CD14-positive monocyte (primary cell): ENCODE measurements at regions not wholly inside any gene's neighbourhood (a gene's known extent, or its start where the extent isn't known, plus 50 kb on each side); places are given as distances from the start of the nearest gene placed in this dataset.

Experiments
- DNase-seq, 3 donors: peaks; one replicate each; pipeline ENCODE4 v3.0.0-alpha.2; 2011 to 2022
- H2AFZ ChIP-seq: 2 replicates; pipeline ENCODE4 v1.6.0; 2012; ENCODE audit warnings: mild to moderate bottlenecking, low read depth, low read length, inconsistent platforms; ENCODE audit not compliant: insufficient read depth, poor library complexity, severe bottlenecking
- H3K27ac ChIP-seq, 2 donors: 1 replicate in 1 of 2; 2 replicates in 1 of 2; pipeline ENCODE4 v1.5.1; 2012 to 2013; ENCODE audit warnings: low read length in 2 of 2, control low read depth in 1 of 2, inconsistent platforms in 1 of 2, low read depth in 1 of 2, mild to moderate bottlenecking in 1 of 2
- H3K27me3 ChIP-seq, 2 donors: one replicate each; pipeline versions ENCODE4 v1.6.0 to v1.6.1; 2011 to 2013; ENCODE audit warnings: low read length in 2 of 2; ENCODE audit not compliant: control insufficient read depth in 2 of 2, insufficient read depth in 2 of 2
- H3K36me3 ChIP-seq, 2 donors: replicated peaks in 1 of 2; 1 replicate in 1 of 2; 2 replicates in 1 of 2; pipeline versions ENCODE4 v1.5.1 to v1.6.1; 2012 to 2013; ENCODE audit warnings: low read length in 2 of 2, control low read depth in 1 of 2, inconsistent platforms in 1 of 2, mild to moderate bottlenecking in 1 of 2; ENCODE audit not compliant: insufficient read depth in 2 of 2, control insufficient read depth in 1 of 2
- H3K4me1 ChIP-seq, 2 donors: 1 replicate in 1 of 2; 2 replicates in 1 of 2; pipeline versions ENCODE4 v1.5.1 to v1.6.1; 2012 to 2013; ENCODE audit warnings: low read length in 2 of 2, control low read depth in 1 of 2, inconsistent platforms in 1 of 2, mild to moderate bottlenecking in 1 of 2, moderate library complexity in 1 of 2; ENCODE audit not compliant: insufficient read depth in 2 of 2, control insufficient read depth in 1 of 2
- H3K4me2 ChIP-seq: replicated peaks from 2 replicates; pipeline ENCODE3; 2012; ENCODE audit warnings: low read length, moderate library complexity, mild to moderate bottlenecking; ENCODE audit not compliant: poor library complexity, severe bottlenecking; ENCODE audit errors: extremely low read depth
- H3K4me3 ChIP-seq, 3 experiments: fragments of 200-600 bp in 1 of 3; sonication (generic) in 1 of 3; replicated peaks in 1 of 3; 1 replicate in 2 of 3; 2 replicates in 1 of 3; pipeline ENCODE4 v1.5.1; 2011 to 2013; ENCODE audit warnings: low read length in 3 of 3, mild to moderate bottlenecking in 3 of 3, control low read depth in 2 of 3, low read depth in 2 of 3, inconsistent platforms in 1 of 3, moderate library complexity in 1 of 3
- H3K79me2 ChIP-seq: 2 replicates; pipeline ENCODE4 v1.6.0; 2012; ENCODE audit warnings: mild to moderate bottlenecking, control low read depth, inconsistent platforms, low read length, moderate library complexity; ENCODE audit not compliant: insufficient read depth
- H3K9ac ChIP-seq: 2 replicates; pipeline ENCODE4 v1.6.0; 2017; ENCODE audit warnings: low read length, mild to moderate bottlenecking; ENCODE audit not compliant: insufficient read depth, poor library complexity, severe bottlenecking
- H3K9me3 ChIP-seq, 2 donors: replicated peaks in 1 of 2; 1 replicate in 1 of 2; 2 replicates in 1 of 2; pipeline versions ENCODE4 v1.5.1 to v1.6.1; 2012 to 2013; ENCODE audit warnings: low read length in 2 of 2, control low read depth in 1 of 2; ENCODE audit not compliant: control insufficient read depth in 1 of 2, insufficient read depth in 1 of 2
- H4K20me1 ChIP-seq: 2 replicates; pipeline ENCODE4 v1.6.0; 2012; ENCODE audit warnings: mild to moderate bottlenecking, low read length, control low read depth, moderate library complexity; ENCODE audit not compliant: insufficient read depth
- H3K27ac Mint-ChIP-seq, 7 donors: one replicate each; pipeline ENCODE4 v1.8.0; 2020; ENCODE audit warnings: mild to moderate bottlenecking in 7 of 7, mixed read lengths in 7 of 7, moderate library complexity in 6 of 7, inconsistent platforms in 2 of 7
- H3K27me3 Mint-ChIP-seq, 3 donors: one replicate each; pipeline ENCODE4 v1.8.0; 2021 to 2022; ENCODE audit warnings: low read depth in 3 of 3, mild to moderate bottlenecking in 3 of 3, mixed read lengths in 3 of 3, moderate library complexity in 3 of 3, inconsistent platforms in 1 of 3
- H3K36me3 Mint-ChIP-seq, 2 donors: one replicate each; pipeline ENCODE4 v1.8.0; 2020; ENCODE audit warnings: mixed read lengths in 2 of 2, inconsistent platforms in 1 of 2, mild to moderate bottlenecking in 1 of 2
- H3K4me1 Mint-ChIP-seq: one replicate; pipeline ENCODE4 v1.8.0; 2020; ENCODE audit warnings: mild to moderate bottlenecking, mixed read lengths
- H3K4me3 Mint-ChIP-seq, 2 donors: one replicate each; pipeline ENCODE4 v1.8.0; 2020; ENCODE audit warnings: mild to moderate bottlenecking in 2 of 2, mixed read lengths in 2 of 2, moderate library complexity in 1 of 2
- H3K9me3 Mint-ChIP-seq, 7 donors: one replicate each; pipeline ENCODE4 v1.8.0; 2020 to 2022; ENCODE audit warnings: mixed read lengths in 7 of 7, mild to moderate bottlenecking in 6 of 7, moderate library complexity in 6 of 7, inconsistent platforms in 2 of 7
- WGBS: methylation state at CpG from one replicate; pipeline ENCODE4 v1.1.5; 2013; ENCODE audit warnings: missing lambda C conversion rate; ENCODE audit not compliant: insufficient coverage; 5-methylcytosine and 5-hydroxymethylcytosine counted together
- intact Hi-C, 2 donors: fragments of 100-400 bp; cut with micrococcal nuclease; formaldehyde crosslinking; loops; one replicate each; pipeline versions ENCODE4 v1.15.0 to v1.15.1; 2023
- TF ChIP-seq, protein P1 (sequence below): fragments of 200-600 bp; IDR thresholded peaks from one replicate; pipeline ENCODE4 v1.8.0; 2022; ENCODE audit warnings: antibody characterized with exemption, mild to moderate bottlenecking

DNA sequence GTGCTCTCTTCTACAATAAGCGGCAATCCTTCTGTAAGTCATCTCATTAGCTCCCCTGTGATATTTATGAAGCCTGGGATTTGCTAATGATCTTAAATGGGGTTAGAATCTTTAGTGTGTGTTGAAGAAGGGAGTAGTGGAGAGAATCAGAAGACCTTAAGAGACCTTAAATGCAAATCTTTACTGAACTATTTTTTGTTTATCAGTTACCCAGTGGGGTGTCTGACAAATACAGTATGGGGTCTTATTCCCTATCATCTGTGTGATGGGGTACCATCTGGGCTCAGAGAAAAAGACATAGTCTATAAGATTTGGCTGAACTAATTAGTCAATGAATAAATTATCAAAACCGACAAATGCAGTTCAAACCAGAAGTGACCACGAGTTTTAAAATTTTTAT, 378.4 kb upstream of the SGCD start:
- Histone ChIP-seq H3K27ac (no peak overlapping the region), H2AFZ (no peak overlapping the region), H3K4me3 (no peak overlapping the region), H3K4me1 (no peaks in the 10 kb centered on the region), H3K36me3 (no peaks in the 10 kb centered on the region), H3K4me2 (no peak overlapping the region), H3K9ac (no peak overlapping the region), H4K20me1 (no peaks in the 10 kb centered on the region), H3K79me2 (no peaks in the 10 kb centered on the region), H3K9me3 (no peaks in the 10 kb centered on the region), H3K27me3 (no peaks in the 10 kb centered on the region)
- Mint-ChIP-seq H3K27me3 (peaks cover 0 to 4% (median 0%) of the 10 kb centered on the region in 3 donors), H3K9me3 (peaks cover 0 to 2% (median 0%) of the 10 kb centered on the region in 7 donors), H3K27ac (no peak overlapping the region), H3K4me3 (no peak overlapping the region), H3K4me1 (peaks cover 3% of the 10 kb centered on the region), H3K36me3 (no peaks in the 10 kb centered on the region)
- intact Hi-C loops, result no loop called here
- WGBS, result no CpG with 5 or more reads among the region's 3 CpGs
- no peak for DNase-seq
- TF ChIP-seq, protein P1, sequence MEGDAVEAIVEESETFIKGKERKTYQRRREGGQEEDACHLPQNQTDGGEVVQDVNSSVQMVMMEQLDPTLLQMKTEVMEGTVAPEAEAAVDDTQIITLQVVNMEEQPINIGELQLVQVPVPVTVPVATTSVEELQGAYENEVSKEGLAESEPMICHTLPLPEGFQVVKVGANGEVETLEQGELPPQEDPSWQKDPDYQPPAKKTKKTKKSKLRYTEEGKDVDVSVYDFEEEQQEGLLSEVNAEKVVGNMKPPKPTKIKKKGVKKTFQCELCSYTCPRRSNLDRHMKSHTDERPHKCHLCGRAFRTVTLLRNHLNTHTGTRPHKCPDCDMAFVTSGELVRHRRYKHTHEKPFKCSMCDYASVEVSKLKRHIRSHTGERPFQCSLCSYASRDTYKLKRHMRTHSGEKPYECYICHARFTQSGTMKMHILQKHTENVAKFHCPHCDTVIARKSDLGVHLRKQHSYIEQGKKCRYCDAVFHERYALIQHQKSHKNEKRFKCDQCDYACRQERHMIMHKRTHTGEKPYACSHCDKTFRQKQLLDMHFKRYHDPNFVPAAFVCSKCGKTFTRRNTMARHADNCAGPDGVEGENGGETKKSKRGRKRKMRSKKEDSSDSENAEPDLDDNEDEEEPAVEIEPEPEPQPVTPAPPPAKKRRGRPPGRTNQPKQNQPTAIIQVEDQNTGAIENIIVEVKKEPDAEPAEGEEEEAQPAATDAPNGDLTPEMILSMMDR, result no peak

DNA sequence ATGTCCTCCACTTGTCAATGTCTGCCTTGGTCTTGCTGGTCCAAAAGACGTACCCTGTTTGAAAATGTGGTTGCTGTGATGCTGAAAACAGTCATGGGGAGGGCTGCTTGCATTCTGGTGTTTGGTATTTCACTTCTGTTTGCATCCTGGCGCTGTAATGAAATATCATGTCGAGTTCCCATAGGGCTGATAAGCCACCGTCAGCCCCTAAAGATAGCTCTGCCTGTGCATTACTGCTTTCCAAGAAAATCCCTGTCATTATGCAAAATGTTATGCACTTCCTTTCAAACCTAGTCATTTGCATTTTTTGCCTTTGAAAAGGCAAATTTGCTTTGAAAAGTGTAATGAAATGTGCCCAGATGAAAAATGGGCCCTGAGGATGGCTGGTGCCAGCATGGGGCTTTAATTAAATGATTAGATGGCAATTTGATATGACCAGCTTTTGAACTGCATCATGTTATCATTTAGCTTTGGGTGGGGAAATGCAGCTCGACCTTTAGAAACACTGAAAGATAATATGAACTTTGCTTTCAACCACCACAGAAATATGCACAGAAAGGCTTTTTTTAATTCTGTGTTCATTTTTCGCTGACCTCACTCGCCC, 374.4 kb upstream of the SGCD start:
- H3K36me3 ChIP-seq, result no peaks in the 10 kb centered on the region
- no peak overlapping the region for H3K27ac Mint-ChIP-seq

More for the DNA sequence above, 374.4 kb upstream of the SGCD start:
- H3K27me3 ChIP-seq, result no peaks in the 10 kb centered on the region
- intact Hi-C loops, result no loop called here
- no peak overlapping the region for H3K4me3 ChIP-seq
- 80% methylated on average over 6 of the region's 7 CpGs for WGBS
- H3K79me2 ChIP-seq, result no peaks in the 10 kb centered on the region
- no peak overlapping the region for H3K27ac ChIP-seq
- H2AFZ ChIP-seq, result no peak overlapping the region
- H4K20me1 ChIP-seq, result no peaks in the 10 kb centered on the region
- Mint-ChIP-seq H3K4me3 (no peak overlapping the region), H3K27me3 (no peaks in the 10 kb centered on the region), H3K9me3 (peaks cover 0 to 3% (median 0%) of the 10 kb centered on the region in 7 donors), H3K4me1 (no peaks in the 10 kb centered on the region), H3K36me3 (no peaks in the 10 kb centered on the region)
- no peak overlapping the region for H3K9ac ChIP-seq
- H3K4me1 ChIP-seq, result no peaks in the 10 kb centered on the region
- H3K9me3 ChIP-seq, result no peaks in the 10 kb centered on the region
- DNase-seq, result no peak
- H3K4me2 ChIP-seq, result no peak overlapping the region
- TF ChIP-seq, protein P1, result no peak
